HAP-1 (cell line): ENCODE measurements at regions not wholly inside any gene's neighbourhood (a gene's known extent, or its start where the extent isn't known, plus 50 kb on each side); places are given as distances from the start of the nearest gene placed in this dataset.
"Not testable (repeated sequence)": the region's sequence is repeated elsewhere in the genome, so short reads cannot be mapped to it uniquely, and the experiment has no call there.

Experiments
- DNase-seq, 2 experiments: peaks; one replicate each; pipeline ENCODE4 v3.0.0-alpha.2; 2016 to 2020; ENCODE audit warnings: low spot score in 2 of 2
- H3K27me3 ChIP-seq: fragments of 250-450 bp; sonication (Bioruptor Pico); 2 replicates; pipeline ENCODE4 v1.5.1; 2020; ENCODE audit warnings: low read depth, mild to moderate bottlenecking, moderate library complexity
- H3K36me3 ChIP-seq: fragments of 250-450 bp; sonication (Bioruptor Pico); replicated peaks from 2 replicates; pipeline ENCODE4 v1.5.1; 2020; ENCODE audit warnings: mild to moderate bottlenecking
- H3K4me1 ChIP-seq: fragments of 250-450 bp; sonication (Bioruptor Pico); 2 replicates; pipeline ENCODE4 v1.5.1; 2020; ENCODE audit warnings: mild to moderate bottlenecking
- H3K4me3 ChIP-seq: fragments of 250-450 bp; sonication (Bioruptor Pico); 2 replicates; pipeline ENCODE4 v1.5.1; 2020; ENCODE audit warnings: mild to moderate bottlenecking, moderate library complexity
- H3K9me3 ChIP-seq: fragments of 250-450 bp; sonication (Bioruptor Pico); 2 replicates; pipeline ENCODE4 v1.5.1; 2020; ENCODE audit warnings: mild to moderate bottlenecking, moderate library complexity
- in situ Hi-C: fragments of 300-500 bp; cut with MboI; formaldehyde crosslinking; loops from 3 replicates; pipeline ENCODE4 v1.14.3; 2020; ENCODE audit warnings: low sequenced_read_pairs, inconsistent platforms, mixed read lengths

DNA sequence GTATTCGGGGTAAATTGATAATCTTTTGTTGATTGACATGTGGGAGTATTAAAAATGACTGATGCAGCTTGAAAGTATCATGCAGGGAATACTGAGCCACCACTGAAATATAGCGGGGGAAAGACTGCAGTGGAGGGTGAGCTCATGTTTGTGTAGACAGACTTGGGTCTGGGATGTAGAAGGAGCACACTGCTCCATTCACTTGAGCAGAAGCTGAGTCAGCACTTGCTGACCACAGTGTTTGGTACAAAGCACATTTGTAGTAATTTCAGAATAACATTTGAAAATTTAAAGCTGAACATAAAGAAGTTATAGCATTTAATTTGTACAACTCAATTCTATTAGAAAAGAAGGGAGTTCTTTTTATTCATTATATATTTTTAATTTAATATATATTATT is 304.3 kb upstream of the PRICKLE1 start:
- Histone ChIP-seq H3K9me3 (no peaks in the 10 kb centered on the region), H3K36me3 (no peaks in the 10 kb centered on the region), H3K27me3 (no peaks in the 10 kb centered on the region), H3K4me1 (no peaks in the 10 kb centered on the region), H3K4me3 (no peak overlapping the region)
- no peak for DNase-seq
- in situ Hi-C loops, result no loop called here

DNA sequence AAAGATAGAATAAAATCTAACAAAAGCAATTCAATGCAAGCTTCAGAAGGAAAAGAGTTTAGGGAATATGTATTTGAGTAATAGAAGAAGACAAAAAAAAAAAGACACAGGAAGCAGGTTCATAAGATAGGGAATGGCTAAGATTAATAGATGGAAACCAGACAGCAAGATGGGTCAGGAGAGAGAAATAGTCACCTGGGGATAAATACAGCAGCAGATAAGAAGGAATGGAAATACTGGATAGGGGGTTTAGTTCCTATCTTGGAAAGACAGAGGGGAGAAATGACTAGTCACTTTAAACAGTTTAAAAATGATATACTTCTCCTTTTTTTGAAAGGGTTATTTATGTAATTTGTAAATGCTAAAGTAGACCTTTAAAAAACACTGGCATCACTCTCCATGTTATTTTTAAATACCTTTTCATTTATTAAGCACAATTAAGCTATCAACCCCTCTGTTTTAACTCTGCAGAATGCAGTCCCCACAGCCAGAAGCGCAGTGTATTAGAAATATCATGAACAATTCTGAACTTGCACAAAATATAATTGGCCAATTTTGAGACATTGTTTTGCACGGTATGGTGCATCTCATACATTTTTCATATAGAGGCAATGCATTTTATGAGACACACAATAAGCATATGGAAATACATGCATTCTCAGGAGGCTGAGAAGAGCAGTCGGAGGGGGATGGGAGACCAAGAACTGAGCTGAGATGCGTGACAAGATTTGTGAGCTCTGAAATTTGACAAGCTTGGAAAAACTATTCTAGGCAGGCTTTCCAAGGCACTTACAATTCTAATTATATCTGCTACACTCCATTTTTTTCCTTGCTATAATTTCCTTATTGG is 303.4 kb upstream of the PRICKLE1 start:
- no peak for DNase-seq
- Histone ChIP-seq H3K4me1 (no peaks in the 10 kb centered on the region), H3K4me3 (no peak overlapping the region), H3K36me3 (no peaks in the 10 kb centered on the region), H3K9me3 (no peaks in the 10 kb centered on the region), H3K27me3 (no peaks in the 10 kb centered on the region)
- in situ Hi-C loops, result no loop called here

DNA sequence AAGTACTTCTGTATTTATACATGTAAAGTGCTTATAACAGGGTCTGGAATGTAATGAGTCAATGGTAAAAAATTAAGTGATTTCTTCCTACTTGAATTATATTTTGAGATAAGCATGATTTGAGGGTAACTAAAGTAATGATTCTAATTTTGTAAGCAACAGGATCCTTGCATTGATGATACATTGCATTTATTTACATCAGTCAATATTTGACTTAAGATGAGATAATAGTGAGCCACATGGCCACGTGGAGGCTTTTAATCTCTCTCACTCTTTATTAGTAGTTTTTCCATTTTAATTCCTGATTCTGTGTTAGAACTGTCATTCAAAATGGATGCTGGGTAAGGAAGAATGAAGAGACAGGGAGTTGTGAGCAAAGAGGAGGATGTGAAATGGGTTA is 298.1 kb upstream of the PRICKLE1 start:
- no peaks in the 10 kb centered on the region for H3K36me3 ChIP-seq
- DNase-seq, result no peak
- no peaks in the 10 kb centered on the region for H3K27me3 ChIP-seq
- in situ Hi-C loops, result no loop called here
- no peaks in the 10 kb centered on the region for H3K9me3 ChIP-seq
- no peak overlapping the region for H3K4me3 ChIP-seq
- peaks cover 2% of the 10 kb centered on the region; the same call in 1 of the 2 replicates for H3K4me1 ChIP-seq

DNA sequence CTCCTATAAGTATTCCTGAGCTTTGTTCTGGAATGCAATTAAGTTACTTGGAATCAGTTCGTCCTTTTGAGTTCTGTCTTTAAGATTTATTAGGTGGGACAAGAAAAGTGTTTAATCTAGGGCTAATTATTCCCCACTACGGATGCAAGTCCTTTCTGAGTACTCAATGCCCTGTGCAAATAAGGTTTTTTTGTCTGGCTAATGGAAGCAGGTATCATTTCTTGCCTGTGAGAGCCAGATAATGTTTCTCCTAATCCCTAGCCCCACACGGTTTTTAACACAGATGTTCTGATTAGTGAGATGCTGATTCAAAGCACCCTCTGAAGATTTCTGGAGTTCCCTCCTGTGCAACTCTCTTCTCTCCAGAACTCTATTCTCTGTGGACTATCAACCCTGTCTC is 296.6 kb upstream of the PRICKLE1 start:
- in situ Hi-C loops, result no loop called here
- H3K27me3 ChIP-seq, result no peaks in the 10 kb centered on the region
- H3K4me1 ChIP-seq, result peaks cover 2% of the 10 kb centered on the region; the same call in 1 of the 2 replicates
- DNase-seq, result peak; percentile 9 to 66
- H3K9me3 ChIP-seq, result no peaks in the 10 kb centered on the region
- H3K4me3 ChIP-seq, result no peak overlapping the region
- no peaks in the 10 kb centered on the region for H3K36me3 ChIP-seq

GRCh38 chr12:42885677-42886076 is 296.1 kb upstream of the PRICKLE1 start:
- H3K27me3 ChIP-seq, result no peaks in the 10 kb centered on the region
- H3K4me1 ChIP-seq, result peaks cover 2% of the 10 kb centered on the region; the same call in 1 of the 2 replicates
- DNase-seq, result no peak
- no peaks in the 10 kb centered on the region for H3K9me3 ChIP-seq
- no peak overlapping the region for H3K4me3 ChIP-seq
- in situ Hi-C loops, result no loop called here
- H3K36me3 ChIP-seq, result no peaks in the 10 kb centered on the region

- H3K4me3 ChIP-seq, result no peak overlapping the region
- H3K4me1 ChIP-seq, result peaks cover 2% of the 10 kb centered on the region; the same call in 1 of the 2 replicates
- no peaks in the 10 kb centered on the region for H3K36me3 ChIP-seq
- H3K27me3 ChIP-seq, result no peaks in the 10 kb centered on the region
- H3K9me3 ChIP-seq, result no peaks in the 10 kb centered on the region
- in situ Hi-C loops, result no loop called here
- DNase-seq, result no peak
These were observed 294.6 kb upstream of the PRICKLE1 start for GRCh38 chr12:42884116-42884515.

- H3K27me3 ChIP-seq, result no peaks in the 10 kb centered on the region
- H3K4me3 ChIP-seq, result no peak overlapping the region
- H3K9me3 ChIP-seq, result 0 out of 2 replicates have a peak, but pooled peaks cover 3% of the 10 kb centered on the region
- no peaks in the 10 kb centered on the region; the same call in 1 of the 2 replicates for H3K36me3 ChIP-seq
- in situ Hi-C loops, result no loop called here
- peaks cover 6% of the 10 kb centered on the region; the same call in 1 of the 2 replicates for H3K4me1 ChIP-seq
- DNase-seq, result no peak
These were observed 283.9 kb upstream of the PRICKLE1 start for GRCh38 chr12:42873401-42873800.

DNA sequence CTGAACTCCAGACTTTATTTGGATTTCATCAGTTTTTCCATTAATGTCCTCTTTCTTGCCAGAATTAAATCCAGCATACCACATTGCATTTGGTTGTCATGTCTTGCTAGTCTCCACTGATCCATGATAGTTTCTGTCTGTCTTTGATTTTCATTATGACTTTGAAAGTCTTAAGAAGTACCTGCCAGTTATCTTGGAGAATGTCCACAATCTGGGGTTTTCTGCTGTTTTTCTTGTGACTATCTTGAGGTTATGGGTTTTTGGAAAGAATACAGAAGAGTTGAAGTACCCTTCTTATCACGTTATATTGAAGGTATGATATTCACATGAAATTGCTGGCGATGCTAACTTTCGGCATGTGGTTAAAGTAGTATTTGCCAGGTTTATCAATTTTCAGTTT is 282.3 kb upstream of the PRICKLE1 start:
- H3K9me3 ChIP-seq, result no peaks in the 10 kb centered on the region
- no peak for DNase-seq
- in situ Hi-C loops, result no loop called here
- H3K4me3 ChIP-seq, result no peak overlapping the region
- no peaks in the 10 kb centered on the region; the same call in 1 of the 2 replicates for H3K36me3 ChIP-seq
- H3K4me1 ChIP-seq, result peaks cover 6% of the 10 kb centered on the region; the same call in 1 of the 2 replicates
- H3K27me3 ChIP-seq, result no peaks in the 10 kb centered on the region

DNA sequence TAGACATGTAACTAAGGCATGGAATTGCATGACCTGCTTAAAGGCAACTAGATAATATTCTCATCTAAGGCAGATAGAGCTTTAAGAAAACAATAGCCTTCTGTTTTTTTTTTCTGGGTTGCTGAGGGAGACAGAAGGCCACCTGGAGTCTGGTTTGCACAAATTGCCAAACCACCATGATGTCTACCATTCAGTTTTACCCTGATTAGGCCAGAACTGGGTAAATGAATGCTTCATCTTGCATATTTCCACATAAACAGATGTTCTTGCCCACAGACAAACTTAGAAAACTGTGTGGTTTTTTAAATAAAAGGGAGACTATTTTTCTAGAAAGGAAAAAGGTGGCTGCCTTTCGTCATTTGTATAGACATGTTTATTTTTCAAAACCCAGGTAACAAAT is 278.7 kb upstream of the PRICKLE1 start:
- in situ Hi-C loops, result no loop called here

GRCh38 chr12:42865282-42865681 is 275.7 kb upstream of the PRICKLE1 start:
- in situ Hi-C loops, result no loop called here
- Histone ChIP-seq H3K36me3 (no peaks in the 10 kb centered on the region), H3K4me3 (no peak overlapping the region), H3K9me3 (no peaks in the 10 kb centered on the region), H3K4me1 (no peaks in the 10 kb centered on the region), H3K27me3 (no peaks in the 10 kb centered on the region)
- DNase-seq, result no peak

More for the DNA sequence above, 278.7 kb upstream of the PRICKLE1 start:
- Histone ChIP-seq H3K4me3 (no peak overlapping the region), H3K4me1 (no peaks in the 10 kb centered on the region), H3K36me3 (no peaks in the 10 kb centered on the region; the same call in 1 of the 2 replicates), H3K9me3 (no peaks in the 10 kb centered on the region), H3K27me3 (no peaks in the 10 kb centered on the region)
- no peak for DNase-seq

- Histone ChIP-seq H3K4me3 (no peak overlapping the region), H3K9me3 (no peaks in the 10 kb centered on the region), H3K27me3 (no peaks in the 10 kb centered on the region), H3K4me1 (no peaks in the 10 kb centered on the region), H3K36me3 (no peaks in the 10 kb centered on the region)
- no peak for DNase-seq
- in situ Hi-C loops, result no loop called here
These were observed 272.5 kb upstream of the PRICKLE1 start for GRCh38 chr12:42862055-42862454.

- H3K4me3 ChIP-seq, H3K36me3 ChIP-seq, H3K27me3 ChIP-seq, DNase-seq, H3K9me3 ChIP-seq, H3K4me1 ChIP-seq, in situ Hi-C loops: not testable (repeated sequence)
These were observed 270.8 kb upstream of the PRICKLE1 start for GRCh38 chr12:42860331-42860730.

GRCh38 chr12:42859612-42860011 is 270.1 kb upstream of the PRICKLE1 start:
- no peaks in the 10 kb centered on the region for H3K9me3 ChIP-seq
- no peaks in the 10 kb centered on the region for H3K36me3 ChIP-seq
- H3K27me3 ChIP-seq, result no peaks in the 10 kb centered on the region
- H3K4me1 ChIP-seq, result no peaks in the 10 kb centered on the region
- in situ Hi-C loops, result no loop called here
- no peak for DNase-seq
- no peak overlapping the region for H3K4me3 ChIP-seq

DNA sequence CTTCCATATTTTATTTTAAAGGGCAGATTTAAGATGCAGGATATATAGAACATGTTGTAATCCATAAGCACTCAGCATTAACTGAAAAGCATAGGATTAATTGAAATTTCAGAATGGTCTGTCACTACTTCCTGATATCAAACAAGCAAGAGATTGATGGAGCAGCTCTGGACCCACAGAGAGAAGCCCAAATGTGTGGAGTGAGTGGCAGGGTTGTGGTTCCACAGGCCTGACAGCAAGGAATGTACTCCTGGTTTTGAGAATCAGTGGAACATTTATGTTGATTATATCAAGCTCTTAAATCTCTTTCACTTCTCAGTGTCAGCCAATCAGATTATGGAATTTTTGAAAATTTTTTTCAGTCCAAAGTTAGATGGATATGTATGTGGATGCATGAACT is 267.6 kb upstream of the PRICKLE1 start:
- no peak for DNase-seq
- in situ Hi-C loops, result no loop called here
- H3K27me3 ChIP-seq, result no peaks in the 10 kb centered on the region
- H3K36me3 ChIP-seq, result no peaks in the 10 kb centered on the region
- H3K4me3 ChIP-seq, result no peak overlapping the region
- no peaks in the 10 kb centered on the region for H3K4me1 ChIP-seq
- H3K9me3 ChIP-seq, result no peaks in the 10 kb centered on the region
